ENCODE measurements at regions not wholly inside any gene's neighbourhood (a gene's known extent, or its start where the extent isn't known, plus 50 kb on each side); places are given as distances from the start of the nearest gene placed in this dataset.

DNA sequence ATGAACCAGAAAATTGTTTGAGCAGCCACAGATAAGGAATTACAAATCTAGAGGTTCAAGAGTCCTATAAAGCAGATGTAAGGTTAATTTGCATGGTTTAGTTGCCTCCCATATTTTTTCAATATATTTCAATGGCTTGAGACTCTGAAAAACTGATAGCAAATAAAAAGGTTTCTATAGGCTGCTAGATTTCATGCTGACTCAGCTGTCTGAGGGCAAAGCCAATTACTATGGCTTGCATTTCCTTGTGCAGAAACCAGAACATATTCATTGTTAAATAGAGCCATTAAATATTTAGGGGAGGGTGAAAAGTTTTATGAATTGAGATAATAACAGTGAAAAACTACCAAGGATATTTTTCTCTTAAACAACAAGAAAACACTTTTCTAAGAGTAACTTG, 278.1 kb upstream of the CADM2 start:
- DNase-seq, result no peak

GRCh38 chr3:84683493-84683892, 275.3 kb upstream of the CADM2 start:
- no peak for DNase-seq

GRCh38 chr3:84685467-84685866, 273.3 kb upstream of the CADM2 start:
- DNase-seq, result no peak

- DNase-seq, result peak; percentile 9
These were observed 266.5 kb upstream of the CADM2 start for GRCh38 chr3:84692261-84692660.

DNA sequence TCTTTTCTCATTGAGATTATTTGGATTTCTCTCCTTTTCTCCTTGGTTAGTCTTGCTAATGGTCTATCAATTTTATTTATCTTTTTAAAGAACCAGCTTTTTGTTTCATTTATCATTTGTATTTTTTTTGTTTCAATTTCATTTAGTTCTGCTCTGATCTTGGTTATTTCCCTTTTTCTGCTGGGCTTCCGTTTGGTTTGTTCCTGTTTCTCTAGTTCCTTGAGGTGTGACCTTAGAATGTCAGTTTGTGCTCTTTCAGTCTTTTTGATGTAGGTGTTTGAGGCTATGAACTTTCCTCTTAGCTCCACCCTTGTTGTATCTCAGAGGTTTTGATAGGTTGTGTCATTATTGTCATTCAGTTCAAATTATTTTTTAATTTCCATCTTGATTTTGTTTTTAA, 248.5 kb upstream of the CADM2 start:
- peak; percentile 64 for DNase-seq

- DNase-seq, result no peak
These were observed 240.9 kb upstream of the CADM2 start for GRCh38 chr3:84717894-84718293.

GRCh38 chr3:84724877-84725276, 233.9 kb upstream of the CADM2 start:
- DNase-seq, result peak; percentile 64

DNA sequence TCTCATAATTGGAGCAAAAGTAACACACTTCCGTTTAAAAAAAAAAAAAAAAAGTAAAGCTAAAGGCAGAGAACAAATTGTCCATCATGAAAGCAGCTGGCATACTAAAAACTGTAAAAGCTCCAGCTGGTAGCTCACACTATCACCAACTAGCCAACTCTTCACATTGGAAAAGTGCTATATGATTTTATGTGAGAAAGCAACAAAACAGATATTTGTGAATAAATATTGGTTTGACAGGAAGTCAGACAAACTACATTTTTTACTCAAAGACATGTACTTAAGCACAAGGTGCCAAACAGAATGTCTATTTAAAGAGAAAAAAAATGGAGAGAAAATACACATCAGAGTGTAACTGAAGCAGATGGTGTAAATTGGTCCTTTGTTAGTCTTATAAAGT, 231.2 kb upstream of the CADM2 start:
- DNase-seq, result no peak

- peak; percentile 11 for DNase-seq
These were observed 224.1 kb upstream of the CADM2 start for GRCh38 chr3:84734731-84735130.

DNA sequence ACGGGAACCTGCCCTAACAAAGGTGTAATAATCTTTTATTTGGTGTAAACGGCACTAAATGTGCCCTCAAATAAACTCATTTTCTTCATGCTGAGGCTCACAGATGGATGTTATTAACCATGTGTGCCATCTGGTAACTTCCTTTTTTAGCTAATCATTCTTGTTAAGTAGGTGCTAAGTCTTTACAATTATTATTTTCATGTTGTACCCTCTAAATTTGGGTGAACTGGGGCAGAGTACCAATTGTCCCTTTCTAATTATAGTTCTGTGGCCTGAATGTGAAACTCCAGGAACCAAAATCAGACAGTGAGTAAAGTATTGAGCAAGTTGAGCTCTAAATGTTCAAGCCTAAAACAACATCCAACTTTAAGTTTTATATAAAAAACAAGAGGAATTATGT, 220.7 kb upstream of the CADM2 start:
- DNase-seq, result no peak

DNA sequence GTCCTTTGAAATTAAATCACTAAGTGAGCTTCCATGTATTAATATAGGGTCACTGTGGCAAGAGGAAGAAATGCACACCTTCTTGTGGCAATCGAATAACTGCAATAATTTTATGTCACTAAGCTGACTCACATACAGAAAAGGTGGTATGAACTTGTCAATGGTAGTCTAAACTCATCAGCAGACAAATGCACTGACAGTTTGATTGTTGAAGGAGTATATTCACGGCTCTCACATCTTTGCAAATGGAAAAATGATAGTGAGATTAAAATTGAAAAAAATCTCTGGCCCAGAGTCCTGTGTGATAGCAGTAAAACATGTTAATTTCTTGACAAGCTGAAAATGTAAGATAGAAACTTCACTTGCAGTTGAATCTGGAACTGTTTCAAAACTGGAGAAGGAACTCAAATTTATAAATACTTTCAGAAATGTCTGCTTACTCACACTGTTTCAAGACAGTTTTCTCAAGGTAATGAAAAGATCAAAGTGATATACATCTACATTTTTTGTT, 215.8 kb upstream of the CADM2 start:
- no peak for DNase-seq

DNA sequence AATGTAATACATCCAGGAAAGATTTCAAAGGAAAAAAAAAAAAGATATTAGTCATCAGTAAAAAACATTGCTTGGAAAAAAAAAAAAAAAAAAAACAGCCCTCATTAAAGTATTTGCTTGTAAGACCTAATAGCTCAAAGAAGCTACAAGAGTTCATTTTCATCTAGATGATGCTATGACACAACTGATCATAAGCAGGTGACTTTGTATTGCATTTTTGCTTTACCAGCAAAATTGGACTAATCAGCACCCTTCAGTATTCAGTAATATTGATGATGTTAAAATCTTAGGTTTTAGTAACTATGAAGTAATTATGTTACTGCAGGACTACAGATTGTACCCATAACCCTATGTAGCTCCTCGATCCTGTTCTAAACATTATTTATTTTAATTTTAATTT, 214.7 kb upstream of the CADM2 start:
- DNase-seq, result no peak

DNA sequence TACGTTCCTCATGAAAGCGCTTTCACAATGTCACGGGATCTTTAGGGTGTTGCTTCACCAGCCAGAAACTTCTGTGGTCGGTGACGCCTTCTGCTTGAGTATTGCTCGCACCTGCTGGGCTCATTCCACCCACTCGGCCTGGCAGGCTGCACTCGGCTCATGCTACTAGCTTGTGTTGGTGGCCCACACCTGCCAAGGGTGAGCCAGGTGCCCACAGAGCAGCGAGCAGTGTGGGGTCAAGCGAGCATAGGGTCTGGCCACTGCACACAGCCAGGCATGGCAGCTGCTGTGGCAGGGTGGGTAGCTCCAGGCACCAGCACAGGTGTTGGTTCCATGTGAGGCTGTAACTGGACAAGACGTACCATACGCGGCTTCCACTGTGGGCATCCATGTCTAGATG, 202.9 kb upstream of the CADM2 start:
- no peak for DNase-seq

- DNase-seq, result no peak
These were observed 199.4 kb upstream of the CADM2 start for GRCh38 chr3:84759361-84759760.

DNA sequence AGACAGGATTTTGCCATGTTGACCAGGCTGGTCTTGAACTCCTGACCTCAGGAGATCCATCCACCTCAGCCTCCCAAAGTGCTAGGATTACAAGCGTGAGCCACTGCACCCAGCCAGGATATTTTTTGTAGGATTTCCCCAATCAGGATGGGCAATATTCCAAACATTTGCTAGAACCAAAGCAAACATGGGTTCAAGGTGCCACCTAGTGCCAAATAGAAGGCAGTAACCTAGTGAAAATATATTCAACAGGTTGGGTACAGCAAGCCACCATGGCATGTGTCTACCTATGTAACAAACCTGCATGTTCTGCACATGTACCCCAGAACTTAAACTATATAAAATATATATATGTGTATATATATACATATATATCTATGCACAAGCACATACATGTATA, 185.9 kb upstream of the CADM2 start:
- DNase-seq, result peak; percentile 3

- no peak for DNase-seq
These were observed 175.5 kb upstream of the CADM2 start for GRCh38 chr3:84783281-84783680.

DNA sequence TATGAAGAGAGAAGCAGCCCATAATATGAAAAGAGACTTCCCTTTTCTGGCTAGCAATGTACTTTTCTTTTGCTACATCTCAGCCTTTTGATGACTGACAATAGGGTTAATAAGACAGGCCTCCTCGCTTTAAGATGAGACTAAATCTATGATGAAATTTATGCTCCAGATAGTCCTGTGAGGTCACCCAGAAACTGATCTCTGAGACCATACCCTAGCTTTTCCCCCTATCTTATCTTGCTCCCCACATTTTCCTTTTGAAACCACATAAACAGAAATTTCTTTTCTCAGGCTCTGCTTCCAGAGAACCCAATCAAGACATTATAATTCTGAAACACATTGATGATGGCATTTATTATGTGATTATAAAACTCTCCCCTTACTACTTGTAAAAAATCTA, 168.8 kb upstream of the CADM2 start:
- DNase-seq, result no peak

GRCh38 chr3:84806958-84807357, 151.8 kb upstream of the CADM2 start:
- no peak for DNase-seq

DNA sequence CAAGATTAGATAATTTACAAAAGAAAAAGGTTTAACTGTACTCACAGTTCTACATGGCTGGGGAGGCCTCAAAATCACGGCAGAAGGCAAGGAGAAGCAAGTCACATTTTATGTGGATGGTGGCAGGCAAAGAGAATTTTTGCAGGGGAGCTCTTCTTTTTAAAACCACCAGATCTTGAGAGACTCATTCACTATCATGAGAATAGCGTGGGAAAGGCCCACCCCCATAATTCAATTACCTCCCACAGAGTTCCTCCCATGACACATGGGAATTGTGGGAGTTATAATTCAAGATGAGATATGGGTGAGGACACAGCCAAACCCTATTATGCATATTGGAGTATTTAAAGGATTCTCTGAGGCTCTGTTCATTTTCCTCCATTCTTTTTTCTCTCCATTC, 138.7 kb upstream of the CADM2 start:
- DNase-seq, result no peak

GRCh38 chr3:84820906-84821305, 137.9 kb upstream of the CADM2 start:
- DNase-seq, result no peak

GRCh38 chr3:84825817-84826216, 133.0 kb upstream of the CADM2 start:
- DNase-seq, result no peak

DNA sequence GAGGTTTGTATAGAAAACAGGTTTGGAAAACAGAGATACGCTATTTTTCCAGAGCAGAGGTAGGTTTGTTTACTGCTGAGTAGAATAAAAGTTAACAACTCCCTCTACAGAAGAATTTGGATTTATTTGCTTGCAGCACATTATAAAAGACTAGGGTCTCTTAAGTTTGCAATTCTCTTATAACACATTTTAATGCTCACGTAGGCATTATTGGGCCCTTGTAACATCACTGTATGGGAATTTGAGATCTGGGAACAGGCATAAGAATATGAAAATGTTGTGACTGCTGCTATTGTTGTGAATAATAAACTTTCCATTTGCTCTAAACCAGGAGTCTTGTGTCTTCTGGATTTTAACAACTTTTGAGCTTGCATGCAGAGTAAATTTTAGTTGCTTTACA, 128.3 kb upstream of the CADM2 start:
- no peak for DNase-seq

DNA sequence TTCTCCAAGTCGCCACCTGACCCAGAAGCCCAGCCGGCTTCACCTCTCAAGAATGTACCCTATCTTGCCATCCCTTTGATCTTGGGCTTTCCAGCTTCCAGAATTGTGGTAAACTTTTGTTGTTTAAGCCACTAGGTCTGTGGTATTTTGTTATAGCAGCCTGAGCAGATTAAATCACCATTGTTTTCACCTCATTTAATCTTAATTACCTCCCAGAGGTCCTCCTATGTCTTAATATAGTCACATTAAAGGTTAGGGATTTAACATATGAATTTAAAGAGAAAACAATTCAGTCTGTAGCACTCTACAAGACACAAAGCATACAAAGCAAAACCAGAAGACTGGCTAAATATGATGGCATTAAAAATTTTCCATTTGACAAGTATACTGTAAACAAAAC, 123.4 kb upstream of the CADM2 start:
- no peak for DNase-seq

GRCh38 chr3:84836961-84837360, 121.8 kb upstream of the CADM2 start:
- no peak for DNase-seq

DNA sequence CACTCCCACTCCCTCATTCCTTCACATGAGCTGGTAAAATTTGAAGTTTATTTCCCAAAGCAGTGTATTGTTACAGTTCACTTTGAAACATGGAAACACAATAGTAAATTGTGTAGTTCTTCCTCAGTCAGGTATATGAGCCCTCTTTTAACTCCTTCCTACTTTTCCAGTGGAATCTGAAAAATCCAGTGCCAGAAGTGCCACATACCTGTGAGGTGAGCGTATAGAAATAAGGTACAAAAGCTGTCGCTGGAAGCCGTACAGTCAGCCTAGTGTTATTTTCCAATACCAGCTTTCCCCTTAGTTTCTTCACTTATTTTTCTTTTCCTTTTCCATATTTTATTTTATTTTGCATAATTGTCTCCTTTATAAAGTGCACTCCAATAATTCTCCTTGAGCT, 81.7 kb upstream of the CADM2 start:
- DNase-seq, result no peak

DNA sequence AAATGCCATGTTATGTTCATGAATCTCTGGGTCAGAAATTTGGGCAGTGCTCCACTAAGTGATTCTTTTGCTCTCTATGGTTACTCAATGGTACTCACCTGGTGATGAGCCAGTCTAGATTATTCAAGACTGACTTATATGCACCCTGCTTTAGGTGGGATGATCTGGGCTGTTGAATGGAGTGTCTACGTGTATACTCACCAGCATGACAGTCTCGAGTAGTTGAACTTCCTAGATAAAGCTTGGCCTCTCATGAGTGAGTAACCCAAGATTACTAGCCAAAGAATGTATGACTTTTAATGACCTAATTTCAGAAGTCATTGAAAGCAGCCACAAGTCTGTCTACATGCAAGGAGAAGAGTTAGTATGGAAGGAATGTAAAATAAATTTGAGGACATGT, 77.5 kb upstream of the CADM2 start:
- DNase-seq, result no peak
